ENCODE measurements at regions not wholly inside any gene's neighbourhood (a gene's known extent, or its start where the extent isn't known, plus 50 kb on each side); places are given as distances from the start of the nearest gene placed in this dataset.
A peak's percentile ranks its signal among the peaks of the same experiment; 100 is the strongest.

GRCh38 chr6:77403424-77403823 lies 59.9 kb downstream of the HTR1B start:
- DNase-seq, result no peak

GRCh38 chr6:77401231-77401630 lies 62.1 kb downstream of the HTR1B start:
- no peak for DNase-seq

DNA sequence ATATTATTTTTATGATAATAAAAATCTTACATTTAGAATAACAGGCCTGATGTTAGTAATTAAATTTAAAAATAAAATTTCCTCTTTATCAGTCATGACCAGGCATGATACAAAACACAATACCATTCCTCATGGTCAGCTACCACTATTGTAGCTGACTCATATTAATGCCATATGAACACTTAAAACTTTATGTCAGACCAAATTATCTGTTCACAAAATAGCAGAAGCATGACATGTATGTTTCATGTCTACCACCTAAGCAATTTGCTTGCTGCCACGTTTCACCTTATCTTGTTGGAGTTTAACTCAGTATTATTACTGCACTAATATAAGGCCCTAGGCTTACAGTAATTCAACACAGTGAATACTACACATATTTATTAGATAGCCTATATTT lies 65.7 kb downstream of the HTR1B start:
- no peak for DNase-seq

DNA sequence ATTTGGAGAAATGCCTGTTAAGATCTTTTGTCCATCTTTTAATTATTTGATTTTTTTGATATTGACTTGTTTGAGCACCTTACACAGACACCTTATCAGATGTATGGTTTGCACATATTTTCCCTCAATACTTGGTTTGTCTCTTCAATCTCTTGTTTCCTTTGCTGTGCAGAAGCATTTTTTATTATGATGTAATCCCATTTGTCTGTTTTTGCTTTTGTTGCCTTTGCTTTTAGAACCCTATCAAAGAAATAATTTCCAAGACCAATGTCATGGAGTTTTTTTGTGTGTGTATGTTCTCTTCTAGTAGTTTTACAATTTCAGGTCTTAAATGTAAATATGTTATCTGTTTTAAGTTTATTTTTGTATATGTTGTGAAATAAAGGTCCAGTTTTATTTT lies 73.9 kb downstream of the HTR1B start:
- no peak for DNase-seq

- no peak for DNase-seq
Measured at GRCh38 chr6:77383026-77383425, 80.3 kb downstream of the HTR1B start.

DNA sequence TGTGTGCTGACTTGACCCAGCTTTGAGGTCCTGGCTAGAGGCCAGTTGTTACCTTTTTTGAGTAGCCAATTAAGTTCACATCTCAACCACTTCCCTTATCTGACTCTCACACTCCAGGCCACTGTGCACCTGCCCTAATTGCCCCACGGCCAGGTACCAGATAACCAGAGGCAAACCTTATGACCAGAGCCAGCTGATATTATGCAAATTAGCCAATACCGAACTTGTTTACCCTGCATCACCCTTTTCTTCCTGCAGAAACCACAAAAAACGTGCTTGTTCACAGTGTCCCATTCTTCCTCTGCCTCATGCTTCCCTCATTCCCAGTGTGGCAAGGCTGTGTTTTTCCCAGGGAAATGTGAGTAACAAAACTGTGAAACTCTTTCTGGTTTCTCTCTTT lies 89.3 kb downstream of the HTR1B start:
- no peak for DNase-seq

- no peak for DNase-seq
Measured at GRCh38 chr6:77371748-77372147, 91.5 kb downstream of the HTR1B start.

GRCh38 chr6:77368660-77369313 lies 94.5 kb downstream of the HTR1B start:
- DNase-seq, result peak in 1 of 2 donors; percentile 51

GRCh38 chr6:77366798-77367197 lies 96.5 kb downstream of the HTR1B start:
- DNase-seq, result no peak

DNA sequence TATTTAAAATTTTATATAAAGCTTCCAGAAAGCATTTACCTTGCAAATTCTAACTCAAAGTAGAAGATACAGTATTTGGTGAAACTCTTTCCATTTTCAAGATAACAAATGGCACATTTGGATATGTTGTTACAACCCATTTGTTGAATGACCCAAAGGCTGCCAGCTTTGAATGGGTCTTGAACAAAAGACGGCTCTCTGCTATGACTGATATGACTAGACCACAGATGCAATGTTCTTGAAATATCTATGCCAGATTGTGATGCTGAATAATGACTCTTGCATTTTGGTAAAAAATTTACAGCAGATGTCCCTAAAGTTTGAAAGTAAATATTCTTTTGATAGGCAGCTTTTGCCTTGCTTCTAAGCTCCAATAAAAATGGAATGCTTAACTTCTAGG lies 99.6 kb downstream of the HTR1B start:
- DNase-seq, result no peak

GRCh38 chr6:77362055-77362454 lies 101.2 kb downstream of the HTR1B start:
- no peak for DNase-seq

GRCh38 chr6:77361018-77361417 lies 102.3 kb downstream of the HTR1B start:
- DNase-seq, result no peak

DNA sequence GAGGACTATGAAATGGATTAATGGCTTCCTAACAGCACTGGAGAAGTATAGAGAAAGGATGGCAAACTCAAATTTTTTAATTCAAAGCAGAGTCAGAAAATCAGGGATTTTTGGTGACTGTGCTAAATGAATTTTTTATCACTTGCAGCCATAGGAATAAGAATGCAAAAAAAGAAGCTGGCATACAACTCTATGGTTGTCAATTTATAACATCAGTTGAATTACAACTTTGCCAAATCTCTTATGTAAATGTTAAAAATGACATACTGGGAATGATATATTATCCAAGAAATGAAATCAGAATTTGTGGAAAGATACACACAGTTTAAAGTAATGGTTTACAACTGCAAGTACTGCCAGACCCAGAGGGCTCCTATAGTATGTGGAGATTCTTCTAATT lies 106.5 kb downstream of the HTR1B start:
- no peak for DNase-seq

DNA sequence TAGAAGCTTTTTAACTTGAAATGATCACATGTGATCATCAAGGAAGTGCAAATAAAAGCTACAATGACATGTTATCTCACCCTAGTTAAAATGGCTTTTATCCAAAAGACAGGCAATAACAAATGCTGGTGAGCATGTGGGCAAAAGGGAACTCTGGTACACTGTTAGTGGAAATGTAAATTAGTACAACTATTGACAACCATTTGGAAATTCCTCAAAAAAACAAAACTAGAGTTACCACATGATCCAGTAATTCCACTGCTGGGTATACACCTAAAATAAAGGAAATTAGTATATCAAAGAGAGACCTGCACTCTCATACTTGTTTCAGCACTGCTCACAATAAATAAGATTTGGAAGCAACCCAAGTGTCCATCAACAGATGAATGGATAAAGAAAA lies 108.7 kb downstream of the HTR1B start:
- no peak for DNase-seq

DNA sequence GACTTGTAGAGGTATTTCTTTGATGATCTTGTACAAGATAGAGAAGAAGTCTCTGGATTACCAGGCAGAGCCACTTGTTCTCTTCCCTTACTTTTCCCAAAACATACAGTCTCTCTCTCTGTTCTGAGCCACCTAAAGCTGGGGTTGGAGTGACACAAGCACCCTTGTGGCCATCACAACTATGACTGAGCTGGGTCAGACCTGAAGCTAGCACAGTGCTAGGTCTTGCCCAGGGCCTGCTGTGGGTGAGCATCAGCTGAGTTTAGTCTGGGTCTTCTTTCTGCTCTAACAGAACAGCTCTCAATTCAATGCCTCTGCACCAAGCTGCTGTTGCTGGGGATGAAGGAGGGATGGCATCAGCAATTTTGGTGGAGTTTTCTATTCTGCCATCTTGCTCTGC lies 110.2 kb downstream of the HTR1B start:
- no peak for DNase-seq

DNA sequence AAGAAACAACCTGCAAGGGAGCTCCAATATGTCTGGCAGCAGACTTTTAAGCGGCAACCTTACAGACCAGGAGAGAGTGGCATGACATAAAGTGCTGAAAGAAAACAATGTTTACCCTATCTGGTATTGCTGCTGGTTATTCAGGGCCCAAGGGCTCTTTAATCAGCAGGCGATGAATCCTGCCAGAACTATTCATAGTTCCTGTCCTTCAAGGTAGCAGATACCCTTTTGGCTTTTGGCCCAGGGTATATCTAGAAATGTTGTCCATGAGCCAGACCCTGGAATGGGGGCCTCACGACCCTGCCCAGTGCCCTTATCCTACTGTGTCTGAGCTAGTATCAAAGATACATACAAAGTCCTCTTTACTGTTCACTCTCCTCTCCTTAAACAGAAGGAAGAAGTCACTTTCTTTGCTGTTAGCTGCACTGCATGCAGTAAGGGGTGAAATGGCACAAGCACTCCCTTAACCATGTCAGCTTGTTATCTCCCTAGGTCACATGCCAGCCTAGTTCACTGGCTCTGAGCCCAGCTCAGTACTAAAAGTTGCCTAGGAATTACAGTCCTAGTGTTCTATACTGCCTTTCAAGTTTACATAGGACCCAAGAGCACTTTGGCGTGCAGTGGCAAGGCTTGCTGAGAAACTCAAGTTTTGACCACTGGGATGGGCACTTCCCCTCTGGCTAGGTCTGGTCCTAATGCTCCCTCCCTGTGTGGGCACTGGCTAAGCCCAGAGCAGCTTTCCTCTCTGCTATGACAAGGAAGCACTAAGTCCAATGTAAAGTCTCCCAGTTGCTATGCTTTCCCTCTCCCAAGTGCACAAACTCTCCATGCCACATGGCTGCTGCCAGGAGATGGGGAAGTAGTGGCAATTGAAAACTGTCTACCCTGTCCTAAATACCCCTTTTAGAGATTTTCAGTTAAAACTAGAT lies 122.0 kb downstream of the HTR1B start:
- no peak for DNase-seq

DNA sequence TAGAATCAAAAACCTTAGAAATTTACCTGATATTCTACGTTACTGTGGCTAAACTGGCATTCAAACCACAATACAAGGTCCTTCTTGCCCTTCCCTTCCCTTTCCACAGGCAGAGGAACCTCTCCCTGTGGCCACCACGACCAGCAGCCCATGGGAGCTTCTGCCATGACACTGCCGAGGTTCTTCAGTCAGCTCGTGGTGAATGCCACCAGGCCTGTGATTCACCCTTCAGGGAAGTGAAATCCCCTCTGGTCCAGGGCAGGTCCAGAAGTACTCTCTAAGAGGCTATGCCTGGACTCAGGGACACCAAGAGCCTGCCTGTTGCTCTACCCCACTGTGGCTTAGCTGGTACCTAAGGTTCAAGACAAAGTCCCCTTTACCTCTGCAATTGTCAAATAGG lies 123.0 kb downstream of the HTR1B start:
- DNase-seq, result no peak

DNA sequence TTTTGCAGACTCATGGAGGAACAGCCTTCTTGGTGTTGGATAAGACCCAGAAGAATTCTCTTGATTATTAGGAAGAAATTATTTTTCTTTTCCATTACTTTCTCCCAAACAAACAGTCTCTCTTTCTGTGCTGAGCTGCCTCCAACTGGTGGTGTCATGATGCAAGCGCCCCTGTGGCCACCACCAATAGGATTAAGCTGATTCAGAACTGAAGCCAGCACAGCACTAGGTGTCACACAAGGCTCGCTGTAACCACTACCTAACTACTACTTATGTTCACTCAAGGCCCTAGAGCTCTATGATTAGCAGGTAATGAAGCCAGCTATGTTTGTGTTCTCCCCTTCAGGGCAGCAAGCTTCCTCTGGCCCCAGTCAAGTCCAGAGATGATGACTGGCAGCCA lies 123.4 kb downstream of the HTR1B start:
- no peak for DNase-seq

DNA sequence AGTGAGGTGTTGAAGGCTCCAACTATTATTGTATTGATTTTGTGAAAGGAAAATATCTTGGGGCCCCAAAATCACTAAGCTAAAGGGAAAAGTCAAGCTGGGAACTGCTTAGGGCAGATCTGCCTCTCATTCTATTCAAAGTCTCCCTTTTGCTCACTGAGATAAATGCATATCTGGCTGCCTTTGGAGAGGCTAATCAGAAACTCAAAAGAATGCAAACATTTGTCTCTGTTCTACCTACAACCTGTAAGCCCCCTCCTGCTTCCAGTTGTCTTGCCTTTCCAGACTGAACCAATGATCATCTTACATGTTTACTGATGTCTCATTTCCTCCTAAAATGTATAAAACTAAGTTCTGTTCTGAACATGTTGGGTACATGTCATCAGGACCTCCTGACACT lies 125.9 kb downstream of the HTR1B start:
- no peak for DNase-seq

- DNase-seq, result no peak
Measured at GRCh38 chr6:77334093-77334492, 129.2 kb downstream of the HTR1B start.

GRCh38 chr6:77332915-77333623 lies 130.2 kb downstream of the HTR1B start:
- DNase-seq, result no peak

- no peak for DNase-seq
Measured at GRCh38 chr6:77326711-77327110, 136.6 kb downstream of the HTR1B start.

DNA sequence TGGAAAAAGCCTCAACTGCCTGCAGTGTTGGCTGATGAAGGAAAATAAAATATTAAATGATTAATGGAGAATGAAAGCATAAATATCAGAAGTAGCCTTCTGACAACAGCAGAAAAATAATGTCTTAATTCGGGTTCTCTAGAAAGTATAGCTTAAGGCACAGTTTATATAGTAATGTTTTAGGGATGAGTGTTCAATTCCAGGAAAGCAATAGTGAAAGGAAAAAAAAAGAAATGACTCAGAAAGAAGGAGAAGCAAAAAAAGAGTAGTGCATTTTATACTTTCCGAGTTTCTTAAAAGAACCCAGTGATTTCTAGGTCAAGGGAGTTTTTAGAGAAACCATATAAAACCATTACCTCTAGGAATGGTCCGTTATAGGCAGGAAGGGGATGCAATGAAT lies 137.3 kb downstream of the HTR1B start:
- DNase-seq, result no peak

DNA sequence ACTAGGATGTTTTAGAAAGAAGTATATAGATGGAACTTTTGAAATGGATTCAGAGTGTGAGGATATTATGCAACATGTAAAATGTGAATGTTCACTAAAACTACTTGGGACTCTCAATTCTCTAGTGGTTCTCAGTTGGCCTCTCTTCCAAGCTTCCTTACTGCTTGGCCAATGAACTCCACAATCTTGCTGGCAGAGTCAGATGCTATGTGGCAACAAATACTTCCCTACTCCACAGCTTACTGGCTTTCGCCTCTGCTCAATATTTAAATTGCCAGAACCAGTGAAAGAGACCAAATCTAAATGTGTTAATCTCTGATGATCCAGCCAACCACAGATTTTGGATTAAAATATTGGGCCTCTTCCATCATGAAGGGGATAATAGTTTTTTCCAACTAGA lies 138.4 kb downstream of the HTR1B start:
- no peak for DNase-seq

All from inflammatory macrophage (primary cell).